ENCODE measurements at regions not wholly inside any gene's neighbourhood (a gene's known extent, or its start where the extent isn't known, plus 50 kb on each side); places are given as distances from the start of the nearest gene placed in this dataset.
A peak's percentile ranks its signal among the peaks of the same experiment; 100 is the strongest.

DNA sequence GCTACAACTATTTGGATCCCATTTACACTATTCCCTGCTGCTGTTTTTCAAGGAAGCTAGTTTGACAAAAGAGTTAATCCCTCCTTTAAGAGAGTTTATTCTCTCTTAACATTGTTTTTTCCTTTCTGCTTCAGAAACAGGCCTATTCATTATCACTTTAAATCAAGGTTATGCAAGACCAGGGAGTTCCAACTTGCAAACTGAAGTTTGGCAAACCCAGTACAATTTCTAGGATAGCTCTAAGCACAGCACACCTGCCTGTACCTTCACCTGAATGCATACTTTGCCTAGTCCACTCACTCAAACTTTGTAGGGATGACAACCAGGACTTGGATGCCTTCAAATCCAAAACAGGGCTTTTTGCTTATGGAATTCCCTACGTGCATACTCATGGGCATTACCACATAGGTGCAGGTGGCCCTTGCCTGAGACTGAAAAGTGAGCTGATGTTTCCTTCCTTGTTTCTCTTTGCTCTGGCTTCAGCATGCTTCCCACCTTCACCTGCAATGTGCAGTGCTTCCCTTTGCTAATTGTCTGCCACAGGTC, 193.8 kb upstream of the MMADHC start:
- DNase-seq: no peak
- intact Hi-C loops (cut with DNase I; ENCODE audit: low total_unique reads): no loop called here
- Histone ChIP-seq H3K36me3 (no peaks in the 10 kb centered on the region), H3K27ac (no peak overlapping the region), H3K4me3 (no peak overlapping the region), H3K27me3 (no peaks in the 10 kb centered on the region), H3K4me1 (no peaks in the 10 kb centered on the region), H3K9me3 (no peaks in the 10 kb centered on the region)
- 71 to 100% (median 78%) methylated on average over 1 of the region's 1 CpG for WGBS, 5 donors
- TF ChIP-seq POLR2A (IDR thresholded peaks at IDR 0.05) (no peak), POLR2AphosphoS5 (IDR thresholded peaks at IDR 0.05) (no peak), EP300 (IDR thresholded peaks at IDR 0.05) (no peak)
- TF ChIP-seq, protein P1, sequence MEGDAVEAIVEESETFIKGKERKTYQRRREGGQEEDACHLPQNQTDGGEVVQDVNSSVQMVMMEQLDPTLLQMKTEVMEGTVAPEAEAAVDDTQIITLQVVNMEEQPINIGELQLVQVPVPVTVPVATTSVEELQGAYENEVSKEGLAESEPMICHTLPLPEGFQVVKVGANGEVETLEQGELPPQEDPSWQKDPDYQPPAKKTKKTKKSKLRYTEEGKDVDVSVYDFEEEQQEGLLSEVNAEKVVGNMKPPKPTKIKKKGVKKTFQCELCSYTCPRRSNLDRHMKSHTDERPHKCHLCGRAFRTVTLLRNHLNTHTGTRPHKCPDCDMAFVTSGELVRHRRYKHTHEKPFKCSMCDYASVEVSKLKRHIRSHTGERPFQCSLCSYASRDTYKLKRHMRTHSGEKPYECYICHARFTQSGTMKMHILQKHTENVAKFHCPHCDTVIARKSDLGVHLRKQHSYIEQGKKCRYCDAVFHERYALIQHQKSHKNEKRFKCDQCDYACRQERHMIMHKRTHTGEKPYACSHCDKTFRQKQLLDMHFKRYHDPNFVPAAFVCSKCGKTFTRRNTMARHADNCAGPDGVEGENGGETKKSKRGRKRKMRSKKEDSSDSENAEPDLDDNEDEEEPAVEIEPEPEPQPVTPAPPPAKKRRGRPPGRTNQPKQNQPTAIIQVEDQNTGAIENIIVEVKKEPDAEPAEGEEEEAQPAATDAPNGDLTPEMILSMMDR (IDR thresholded peaks at IDR 0.05): no peak

- no peak overlapping the region for H3K27ac ChIP-seq
- no peaks in the 10 kb centered on the region for H3K9me3 ChIP-seq
- H3K36me3 ChIP-seq: no peaks in the 10 kb centered on the region
- WGBS, 5 donors: 29 to 43% (median 37%) methylated on average over 1 of the region's 1 CpG
- TF ChIP-seq EP300 (IDR thresholded peaks at IDR 0.05) (no peak), POLR2AphosphoS5 (IDR thresholded peaks at IDR 0.05) (no peak), POLR2A (IDR thresholded peaks at IDR 0.05) (no peak)
- TF ChIP-seq, protein P1 (IDR thresholded peaks at IDR 0.05): no peak
- no peak overlapping the region for H3K4me3 ChIP-seq
- H3K27me3 ChIP-seq: no peaks in the 10 kb centered on the region
- H3K4me1 ChIP-seq: peaks cover 0 to 3% (median 0%) of the 10 kb centered on the region in 4 donors
- no peak for DNase-seq
- intact Hi-C loops (cut with DNase I; ENCODE audit: low total_unique reads): no loop called here
These were observed 185.4 kb upstream of the MMADHC start for GRCh38 chr2:149773006-149773405.

DNA sequence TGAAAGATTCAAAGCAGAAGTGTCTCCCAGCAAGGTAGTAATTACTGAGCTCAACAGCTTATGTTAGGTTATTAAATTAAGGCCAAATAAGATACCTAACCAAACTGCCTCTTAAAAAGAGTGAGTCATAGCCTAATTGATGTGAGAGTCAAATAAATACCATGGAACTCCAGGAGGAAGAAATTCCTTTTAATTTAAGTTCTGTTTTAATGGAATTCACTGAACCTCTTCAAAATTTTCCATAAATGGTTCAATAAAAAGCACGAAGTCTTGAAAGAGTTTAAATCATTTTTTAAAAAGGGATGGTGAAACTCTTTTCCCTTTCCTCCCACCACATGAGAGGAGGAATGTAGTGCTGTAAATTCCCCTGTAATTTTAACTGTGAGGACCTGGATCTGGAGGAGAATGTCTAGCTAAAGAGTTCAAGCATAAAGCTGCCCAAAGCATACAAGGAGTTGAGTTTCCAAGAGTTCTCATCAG, 180.8 kb upstream of the MMADHC start:
- WGBS, 5 donors: 43 to 68% (median 51%) methylated on average over 1 of the region's 1 CpG
- intact Hi-C loops (cut with DNase I; ENCODE audit: low total_unique reads): no loop called here

GRCh38 chr2:149767516-149767974, 180.0 kb upstream of the MMADHC start:
- Histone ChIP-seq H3K4me1 (peaks cover 0 to 13% (median 0%) of the 10 kb centered on the region in 4 donors), H3K27ac (no peak overlapping the region), H3K9me3 (no peaks in the 10 kb centered on the region), H3K36me3 (no peaks in the 10 kb centered on the region), H3K4me3 (no peak overlapping the region), H3K27me3 (no peaks in the 10 kb centered on the region)
- WGBS, 5 donors: 56 to 77% (median 67%) methylated on average over 3 of the region's 3 CpGs
- intact Hi-C loops (cut with DNase I; ENCODE audit: low total_unique reads): no loop called here
- peak in 1 of 2 donors; percentile 28 for DNase-seq
- TF ChIP-seq POLR2AphosphoS5 (IDR thresholded peaks at IDR 0.05): no peak
- TF ChIP-seq, protein P1 (IDR thresholded peaks at IDR 0.05): no peak
- no peak for TF ChIP-seq POLR2A (IDR thresholded peaks at IDR 0.05)
- TF ChIP-seq EP300 (IDR thresholded peaks at IDR 0.05): no peak

More for the DNA sequence above, 180.8 kb upstream of the MMADHC start:
- no peaks in the 10 kb centered on the region for H3K36me3 ChIP-seq
- H3K27ac ChIP-seq: no peak overlapping the region
- DNase-seq: no peak
- peaks cover 0 to 13% (median 0%) of the 10 kb centered on the region in 4 donors for H3K4me1 ChIP-seq
- TF ChIP-seq POLR2AphosphoS5 (IDR thresholded peaks at IDR 0.05) (no peak), POLR2A (IDR thresholded peaks at IDR 0.05) (no peak), EP300 (IDR thresholded peaks at IDR 0.05) (no peak)
- TF ChIP-seq, protein P1 (IDR thresholded peaks at IDR 0.05): no peak
- H3K27me3 ChIP-seq: no peaks in the 10 kb centered on the region
- no peak overlapping the region for H3K4me3 ChIP-seq
- H3K9me3 ChIP-seq: no peaks in the 10 kb centered on the region

Data from stomach (tissue), 8 donors.